GM21367 (cell line): ENCODE measurements at regions not wholly inside any gene's neighbourhood (a gene's known extent, or its start where the extent isn't known, plus 50 kb on each side); places are given as distances from the start of the nearest gene placed in this dataset.
"Not testable (repeated sequence)": the region's sequence is repeated elsewhere in the genome, so short reads cannot be mapped to it uniquely, and the experiment has no call there.

Experiments used
- ATAC-seq: cut with Tn5 transposase; IDR thresholded peaks from one replicate; pipeline ENCODE4 v1.9.1; 2021; ENCODE audit not compliant: unreplicated experiment

DNA sequence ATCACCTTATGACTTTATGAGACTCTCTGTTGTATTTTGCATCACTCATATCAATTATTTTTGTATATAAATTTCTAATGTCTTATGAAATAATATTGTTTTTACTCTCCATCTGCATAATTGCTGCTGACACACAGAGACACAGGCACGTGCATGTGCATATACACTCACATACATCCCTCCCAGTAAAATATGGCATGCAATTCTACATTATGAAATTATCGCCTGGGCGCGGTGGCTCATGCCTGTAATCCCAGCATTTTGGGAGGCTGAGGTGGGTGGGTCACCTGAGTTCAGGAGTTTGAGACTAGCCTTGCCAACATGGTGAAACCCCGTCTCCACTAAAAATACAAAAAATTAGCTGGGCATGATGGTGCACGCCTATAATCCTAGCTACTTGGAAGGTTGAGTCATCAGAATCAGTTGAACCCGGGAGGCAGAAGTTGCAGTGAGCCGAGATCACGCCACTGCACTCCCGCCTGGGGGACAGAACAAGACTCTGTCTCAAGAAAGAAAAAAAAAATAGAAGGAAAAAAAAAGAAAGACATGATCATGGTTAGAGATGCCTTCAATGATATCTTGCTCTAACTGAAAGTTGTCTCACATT, 96.7 kb upstream of the LUZP2 start:
- no peak for ATAC-seq

DNA sequence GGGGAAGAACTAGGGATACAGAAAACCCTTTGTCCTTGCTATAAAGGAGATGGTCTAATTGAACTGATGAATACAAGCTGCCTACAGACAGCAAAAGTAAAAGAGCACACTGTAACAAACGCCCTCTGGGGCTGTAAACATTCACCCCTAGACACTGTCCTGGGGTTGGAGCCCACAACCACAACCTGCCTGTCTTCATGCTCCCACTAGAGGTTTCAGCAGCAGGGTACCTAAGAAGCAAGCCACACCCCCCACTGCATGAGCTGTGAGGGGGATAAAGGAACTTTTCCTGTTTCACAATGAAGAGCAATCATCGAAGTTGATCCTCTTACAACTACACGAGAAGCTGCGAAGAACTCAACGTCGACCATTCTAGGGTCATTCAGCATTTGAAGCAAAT, 90.5 kb upstream of the LUZP2 start:
- no peak for ATAC-seq

DNA sequence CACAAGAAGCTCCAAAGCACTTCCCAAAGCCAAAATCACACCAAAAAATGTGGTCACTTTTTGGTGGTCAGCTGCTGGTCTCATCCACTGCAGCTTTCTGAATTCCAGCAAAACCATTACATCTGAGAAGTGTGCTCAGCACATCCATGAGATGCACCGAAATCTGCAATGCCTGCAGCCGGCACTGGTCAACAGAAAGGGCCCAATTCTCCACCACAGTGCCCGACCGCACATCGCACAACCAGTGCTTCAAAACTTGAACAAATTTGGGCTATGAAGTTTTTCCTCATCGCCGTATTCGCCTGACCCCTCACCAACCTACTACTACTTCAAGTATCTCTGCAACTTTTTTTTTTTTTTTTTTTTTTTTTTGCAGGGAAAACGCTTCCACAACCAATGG, 89.9 kb upstream of the LUZP2 start:
- ATAC-seq = no peak

DNA sequence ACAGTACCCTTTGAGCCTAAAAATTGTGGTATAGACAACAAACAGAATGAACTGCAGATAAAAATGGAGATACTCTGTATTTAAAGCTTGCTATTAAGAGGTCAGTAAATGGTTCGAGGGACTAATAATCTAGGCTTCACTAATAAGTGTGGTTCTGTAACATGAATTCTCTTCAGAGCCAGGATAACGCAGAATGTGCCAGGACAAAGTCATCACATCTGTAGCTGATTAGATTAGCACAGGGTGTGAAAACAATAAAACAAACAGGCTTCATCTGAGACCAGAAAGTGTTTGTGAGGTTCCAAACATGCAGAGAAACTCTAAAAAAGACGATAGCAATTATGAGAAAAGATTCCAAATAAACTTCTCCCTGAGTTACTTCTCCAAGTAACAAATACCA, 89.1 kb upstream of the LUZP2 start:
- ATAC-seq = no peak

DNA sequence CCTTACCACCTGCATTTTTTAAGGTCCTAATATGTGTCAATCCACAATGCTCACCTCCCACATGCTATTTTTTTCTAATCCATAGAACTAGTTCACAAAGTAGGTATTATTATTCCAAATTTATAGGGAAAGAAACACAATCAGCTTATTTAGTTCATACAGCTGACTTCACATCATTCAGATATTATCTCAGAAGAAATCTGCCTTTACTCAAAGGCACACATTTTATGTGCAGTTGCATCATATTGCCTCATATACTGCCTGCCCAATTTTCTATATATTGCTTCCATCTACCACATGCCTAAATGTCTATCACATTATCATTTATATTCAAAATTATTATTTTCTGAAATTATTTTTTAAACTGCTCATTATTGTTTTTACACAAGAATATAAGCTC, 88.7 kb upstream of the LUZP2 start:
- no peak for ATAC-seq

DNA sequence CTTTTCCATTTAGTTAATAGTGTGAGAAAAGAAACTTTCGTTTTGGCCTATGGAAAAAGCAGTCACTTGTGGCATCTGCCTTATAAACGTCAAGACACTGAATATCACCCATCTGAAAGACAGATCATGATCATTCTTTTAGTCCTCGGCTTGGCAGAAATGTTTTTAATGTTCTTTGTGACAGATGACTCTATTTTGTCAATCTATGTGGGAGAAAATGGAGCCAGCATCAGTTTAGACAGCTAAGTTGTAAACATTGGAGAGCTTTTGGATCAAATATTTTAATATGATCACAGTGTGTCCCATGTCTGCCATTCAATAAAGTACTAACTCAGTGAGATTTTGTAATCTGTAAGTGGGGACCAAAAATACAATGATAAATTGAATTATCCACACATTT, 85.1 kb upstream of the LUZP2 start:
- no peak for ATAC-seq

DNA sequence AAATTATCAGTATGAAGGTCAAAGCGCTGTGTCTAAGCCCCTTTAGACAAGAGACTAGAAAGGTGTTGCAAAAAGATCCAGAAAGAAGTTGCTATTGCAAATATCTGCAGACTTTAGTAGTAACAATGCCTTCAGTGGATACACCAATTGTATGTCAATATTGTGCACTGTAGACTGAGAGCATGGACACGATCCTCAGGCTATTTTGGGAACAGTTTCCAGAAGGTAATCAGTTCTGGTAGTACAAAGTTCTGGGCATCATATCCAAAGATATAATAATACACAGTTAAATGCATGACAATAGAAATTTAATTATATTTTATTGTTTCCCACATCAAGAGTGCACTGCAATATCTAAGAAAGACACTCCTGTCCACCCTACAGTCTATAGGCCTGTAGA, 84.1 kb upstream of the LUZP2 start:
- no peak for ATAC-seq

DNA sequence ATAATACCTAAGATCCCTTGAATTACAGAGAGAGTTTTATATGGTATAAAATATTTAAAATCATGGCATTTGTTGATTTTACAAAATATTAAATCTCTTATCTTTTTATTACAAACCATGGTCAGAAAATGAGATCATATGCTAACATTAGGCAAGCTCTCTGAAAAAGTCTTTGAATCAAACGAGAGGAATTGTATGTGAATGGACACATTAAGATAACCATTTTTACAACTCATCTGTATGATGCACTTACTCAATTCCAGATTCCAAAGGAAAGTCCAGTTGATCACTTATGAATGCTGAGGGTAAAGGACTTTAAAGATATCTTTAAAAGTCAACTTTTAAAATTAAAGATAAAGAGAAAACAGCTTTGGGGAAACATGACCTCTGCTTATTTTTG, 83.5 kb upstream of the LUZP2 start:
- no peak for ATAC-seq

DNA sequence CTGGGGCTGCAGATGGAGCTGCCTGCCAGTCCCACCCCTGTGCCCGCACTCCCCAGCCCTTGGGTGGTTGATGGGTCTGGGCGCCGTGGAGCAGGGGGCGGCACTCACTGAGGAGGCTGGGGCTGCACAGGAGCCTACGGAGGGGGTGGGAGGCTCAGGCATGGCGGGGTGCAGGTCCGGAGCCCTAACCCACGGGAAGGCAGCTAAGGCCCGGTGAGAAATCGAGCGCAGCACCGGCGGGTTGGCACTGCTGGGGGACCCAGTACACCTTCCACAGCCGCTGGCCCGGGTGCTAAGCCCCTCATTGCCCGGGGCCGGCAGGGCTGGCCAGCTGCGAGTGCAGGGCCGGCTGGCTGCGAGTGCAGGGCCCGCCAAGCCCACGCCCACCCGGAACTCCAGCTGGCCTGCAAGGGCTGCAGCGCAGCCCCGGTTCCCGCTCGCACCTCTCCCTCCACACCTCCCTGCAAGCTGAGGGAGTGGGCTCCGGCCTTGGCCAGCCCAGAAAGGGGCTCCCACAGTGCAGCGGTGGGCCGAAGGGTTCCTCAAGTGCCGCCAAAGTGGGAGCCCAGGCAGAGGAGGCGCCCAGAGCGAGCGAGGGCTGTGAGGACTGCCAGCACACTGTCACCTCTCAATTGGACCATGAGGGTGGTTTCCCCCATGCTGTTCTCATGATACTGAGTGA, 80.8 kb upstream of the LUZP2 start:
- ATAC-seq = not testable (repeated sequence)

DNA sequence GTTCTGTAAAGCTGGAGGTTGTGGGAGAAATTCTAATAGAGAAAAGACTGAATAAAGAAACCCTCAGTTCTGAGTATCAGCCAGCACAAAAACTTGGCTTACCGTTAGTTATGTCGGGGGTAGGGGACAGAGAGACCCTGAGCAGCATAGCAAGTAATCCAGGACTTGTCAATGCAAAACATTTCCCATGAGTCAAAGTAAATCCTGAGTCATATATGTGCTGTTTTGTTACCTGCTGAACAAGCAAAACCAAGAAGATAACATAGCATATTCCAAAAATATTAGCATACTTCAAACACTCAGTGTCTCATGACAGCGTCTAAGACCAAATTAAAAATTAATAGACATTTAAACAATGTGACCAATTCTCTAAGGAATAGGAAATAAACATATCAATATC, 75.1 kb upstream of the LUZP2 start:
- ATAC-seq = no peak

DNA sequence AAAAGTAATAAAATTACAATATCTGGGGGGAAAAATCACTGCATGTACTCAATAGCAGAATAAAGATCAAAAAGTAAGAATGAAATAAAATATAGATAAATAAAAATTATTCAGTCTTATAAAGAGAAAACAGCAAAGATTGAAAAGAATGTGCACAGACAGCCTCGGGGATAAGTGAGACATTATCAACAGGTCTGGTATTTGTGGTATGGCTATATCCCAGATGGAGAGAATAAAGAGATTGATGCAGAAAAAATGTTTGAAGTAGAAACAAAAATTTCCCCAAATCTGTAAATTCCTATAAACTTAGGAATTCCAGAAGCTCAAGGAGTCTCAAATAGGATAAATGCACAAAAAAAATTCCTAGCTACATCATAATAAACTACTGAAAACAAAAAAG, 74.5 kb upstream of the LUZP2 start:
- no peak for ATAC-seq

DNA sequence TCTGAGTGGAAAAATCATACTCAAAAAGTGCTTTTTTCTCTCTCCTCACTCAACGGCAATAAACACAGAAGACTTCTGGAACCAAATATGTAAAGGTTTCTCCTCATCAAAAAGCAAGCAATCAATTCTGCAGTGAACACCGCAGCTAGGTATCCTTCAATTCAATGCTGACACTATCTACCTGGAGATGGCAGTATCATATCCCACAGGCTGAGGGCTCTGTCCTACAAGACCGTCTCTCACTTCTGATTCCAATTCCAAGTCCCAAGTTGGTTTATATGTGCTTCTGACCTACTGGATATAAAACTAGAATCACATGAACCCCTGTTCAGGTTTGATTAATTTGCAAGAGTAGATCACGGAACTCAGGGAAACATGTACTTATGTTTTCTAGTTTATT, 59.7 kb upstream of the LUZP2 start:
- ATAC-seq = no peak
